ENCODE measurements at regions not wholly inside any gene's neighbourhood (a gene's known extent, or its start where the extent isn't known, plus 50 kb on each side); places are given as distances from the start of the nearest gene placed in this dataset.
"Not testable (repeated sequence)": the region's sequence is repeated elsewhere in the genome, so short reads cannot be mapped to it uniquely, and the experiment has no call there.

GRCh38 chr5:32534041-32534440 is 51.3 kb upstream of the SUB1 start:
- no peak for TF ChIP-seq POLR2A (IDR thresholded peaks at IDR 0.05)
- TF ChIP-seq, protein P1, sequence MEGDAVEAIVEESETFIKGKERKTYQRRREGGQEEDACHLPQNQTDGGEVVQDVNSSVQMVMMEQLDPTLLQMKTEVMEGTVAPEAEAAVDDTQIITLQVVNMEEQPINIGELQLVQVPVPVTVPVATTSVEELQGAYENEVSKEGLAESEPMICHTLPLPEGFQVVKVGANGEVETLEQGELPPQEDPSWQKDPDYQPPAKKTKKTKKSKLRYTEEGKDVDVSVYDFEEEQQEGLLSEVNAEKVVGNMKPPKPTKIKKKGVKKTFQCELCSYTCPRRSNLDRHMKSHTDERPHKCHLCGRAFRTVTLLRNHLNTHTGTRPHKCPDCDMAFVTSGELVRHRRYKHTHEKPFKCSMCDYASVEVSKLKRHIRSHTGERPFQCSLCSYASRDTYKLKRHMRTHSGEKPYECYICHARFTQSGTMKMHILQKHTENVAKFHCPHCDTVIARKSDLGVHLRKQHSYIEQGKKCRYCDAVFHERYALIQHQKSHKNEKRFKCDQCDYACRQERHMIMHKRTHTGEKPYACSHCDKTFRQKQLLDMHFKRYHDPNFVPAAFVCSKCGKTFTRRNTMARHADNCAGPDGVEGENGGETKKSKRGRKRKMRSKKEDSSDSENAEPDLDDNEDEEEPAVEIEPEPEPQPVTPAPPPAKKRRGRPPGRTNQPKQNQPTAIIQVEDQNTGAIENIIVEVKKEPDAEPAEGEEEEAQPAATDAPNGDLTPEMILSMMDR (IDR thresholded peaks at IDR 0.05), result no peak
- Histone ChIP-seq H3K9me3 (no peaks in the 10 kb centered on the region), H3K4me3 (replicated peaks in 1 of 3) (no peak overlapping the region), H3K27me3 (no peaks in the 10 kb centered on the region), H3K4me1 (peaks cover 0 to 10% of the 10 kb centered on the region in 2 donors), H3K27ac (no peak overlapping the region), H3K36me3 (no peaks in the 10 kb centered on the region)
- no peak for DNase-seq
- intact Hi-C loops (cut with DNase I), result no loop called here
- WGBS, 2 donors, result 44 to 64% methylated on average over 1 of the region's 1 CpG

GRCh38 chr5:32531885-32532520 is 53.4 kb upstream of the SUB1 start:
- 57% methylated on average over 8 of the region's 8 CpGs for WGBS, 2 donors
- Histone ChIP-seq H3K36me3 (no peaks in the 10 kb centered on the region), H3K9me3 (no peaks in the 10 kb centered on the region), H3K4me3 (replicated peaks in 1 of 3) (no peak overlapping the region), H3K4me1 (peaks cover 0 to 10% of the 10 kb centered on the region in 2 donors), H3K27ac (no peak overlapping the region), H3K27me3 (no peaks in the 10 kb centered on the region)
- no peak for DNase-seq
- intact Hi-C loops (cut with DNase I), result no loop called here
- no peak for TF ChIP-seq POLR2A (IDR thresholded peaks at IDR 0.05)
- TF ChIP-seq, protein P1 (IDR thresholded peaks at IDR 0.05), result no peak

DNA sequence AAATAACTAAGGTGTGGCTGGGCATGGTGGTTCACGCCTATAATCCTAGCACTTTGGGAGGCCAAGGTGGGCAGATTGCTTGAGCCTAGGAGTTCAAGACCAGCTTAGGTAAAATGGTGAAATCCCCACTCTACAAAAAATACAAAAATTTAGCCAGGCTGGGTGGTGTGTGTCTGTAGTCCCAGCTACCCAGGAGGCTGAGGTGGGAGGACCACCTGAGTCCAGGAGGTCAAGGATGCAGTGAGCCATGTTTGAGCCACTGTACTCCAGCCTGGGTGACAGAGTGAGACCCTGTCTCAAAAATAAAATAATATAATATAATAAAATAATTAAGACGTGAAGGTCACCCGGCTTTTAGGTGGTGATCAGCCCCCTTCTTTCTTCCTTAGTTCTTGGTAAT is 58.0 kb upstream of the SUB1 start:
- H3K36me3 ChIP-seq; DNase-seq; H3K27ac ChIP-seq; H3K27me3 ChIP-seq; H3K4me3 ChIP-seq (replicated peaks in 1 of 3); intact Hi-C loops (cut with DNase I); H3K9me3 ChIP-seq: not testable (repeated sequence)
- H3K4me1 ChIP-seq, result peaks cover 0 to 10% of the 10 kb centered on the region in 2 donors
- 96 to 98% methylated on average over 3 of the region's 3 CpGs for WGBS, 2 donors

- peaks cover 0 to 9% of the 10 kb centered on the region in 2 donors for H3K4me1 ChIP-seq
- no peaks in the 10 kb centered on the region for H3K36me3 ChIP-seq
- no peak overlapping the region for H3K27ac ChIP-seq
- DNase-seq, result no peak
- no peak overlapping the region for H3K4me3 ChIP-seq (replicated peaks in 1 of 3)
- no peaks in the 10 kb centered on the region for H3K27me3 ChIP-seq
- WGBS, 2 donors, result 42 to 69% methylated on average over 1 of the region's 1 CpG
- TF ChIP-seq, protein P1 (IDR thresholded peaks at IDR 0.05), result no peak
- no peak for TF ChIP-seq POLR2A (IDR thresholded peaks at IDR 0.05)
- H3K9me3 ChIP-seq, result no peaks in the 10 kb centered on the region
- intact Hi-C loops (cut with DNase I), result no loop called here
Observed at GRCh38 chr5:32526810-32527209, 58.5 kb upstream of the SUB1 start.

DNA sequence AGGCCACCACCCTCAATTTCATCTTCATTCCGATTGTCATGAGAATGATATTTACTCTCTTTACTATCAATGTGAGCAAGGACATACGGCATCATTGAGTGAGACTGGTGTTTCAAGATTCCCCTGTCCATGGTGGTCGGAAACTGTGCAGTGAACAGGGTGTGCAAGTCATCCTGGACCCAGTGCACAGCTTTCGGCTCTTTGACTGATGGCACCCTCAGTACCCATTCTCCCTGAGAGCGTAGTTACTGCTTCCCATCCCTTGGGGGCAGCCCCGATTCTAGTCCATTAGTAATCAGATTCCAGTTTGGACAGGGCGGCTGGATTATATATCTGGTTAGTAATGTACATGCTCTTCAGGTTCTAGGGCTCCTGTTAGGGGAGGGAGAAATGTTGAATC is 61.7 kb upstream of the SUB1 start:
- intact Hi-C loops (cut with DNase I), result no loop called here
- no peak for TF ChIP-seq POLR2A (IDR thresholded peaks at IDR 0.05)
- TF ChIP-seq, protein P1 (IDR thresholded peaks at IDR 0.05), result no peak
- no peak for DNase-seq
- 79 to 93% methylated on average over 6 to 7 of the region's 7 CpGs for WGBS, 2 donors
- H3K4me3 ChIP-seq (replicated peaks in 1 of 3), result no peak overlapping the region
- H3K9me3 ChIP-seq, result no peaks in the 10 kb centered on the region
- H3K27ac ChIP-seq, result no peak overlapping the region
- no peaks in the 10 kb centered on the region for H3K4me1 ChIP-seq
- no peaks in the 10 kb centered on the region for H3K36me3 ChIP-seq
- H3K27me3 ChIP-seq, result no peaks in the 10 kb centered on the region
